ENCODE measurements at regions not wholly inside any gene's neighbourhood (a gene's known extent, or its start where the extent isn't known, plus 50 kb on each side); places are given as distances from the start of the nearest gene placed in this dataset.

- TF ChIP-seq CTCF (IDR thresholded peaks at IDR 0.05; ENCODE audit: low read depth, low read length) (no peak), POLR2A (IDR thresholded peaks at IDR 0.05; ENCODE audit: extremely low read depth, insufficient read length) (no peak)
These were observed 274.4 kb downstream of the DIRAS2 start for GRCh38 chr9:90368241-90368640.
